ENCODE measurements at regions not wholly inside any gene's neighbourhood (a gene's known extent, or its start where the extent isn't known, plus 50 kb on each side); places are given as distances from the start of the nearest gene placed in this dataset.

GRCh38 chr16:61324044-61324443, 712.2 kb downstream of the CDH8 start:
- TF ChIP-seq CTCF (IDR thresholded peaks at IDR 0.05) (no peak), POLR2A (IDR thresholded peaks at IDR 0.05) (no peak)

Data from lower leg skin (tissue), 3 donors.